HG03432 (cell line): ENCODE measurements at regions not wholly inside any gene's neighbourhood (a gene's known extent, or its start where the extent isn't known, plus 50 kb on each side); places are given as distances from the start of the nearest gene placed in this dataset.
"Not testable (repeated sequence)": the region's sequence is repeated elsewhere in the genome, so short reads cannot be mapped to it uniquely, and the experiment has no call there.

Experiments used
- ATAC-seq: cut with Tn5 transposase; IDR thresholded peaks from one replicate; pipeline ENCODE4 v1.9.1; 2021; ENCODE audit warnings: mild to moderate bottlenecking, moderate library complexity; ENCODE audit not compliant: unreplicated experiment

- ATAC-seq: no peak
Measured at GRCh38 chr7:4519819-4520520, 162.1 kb upstream of the FOXK1 start.

GRCh38 chr7:4523219-4523618, 158.9 kb upstream of the FOXK1 start:
- no peak for ATAC-seq

GRCh38 chr7:4523873-4524272, 158.2 kb upstream of the FOXK1 start:
- no peak for ATAC-seq

- no peak for ATAC-seq
Measured at GRCh38 chr7:4525884-4526283, 156.2 kb upstream of the FOXK1 start.

- ATAC-seq: no peak
Measured at GRCh38 chr7:4527988-4528636, 154.0 kb upstream of the FOXK1 start.

- ATAC-seq: no peak
Measured at GRCh38 chr7:4531236-4531635, 150.9 kb upstream of the FOXK1 start.

GRCh38 chr7:4533339-4533738, 148.8 kb upstream of the FOXK1 start:
- ATAC-seq: not testable (repeated sequence)

GRCh38 chr7:4549681-4550080, 132.4 kb upstream of the FOXK1 start:
- no peak for ATAC-seq

GRCh38 chr7:4550117-4550516, 132.0 kb upstream of the FOXK1 start:
- no peak for ATAC-seq

GRCh38 chr7:4552985-4553384, 129.1 kb upstream of the FOXK1 start:
- ATAC-seq: no peak

GRCh38 chr7:4556868-4557793, 125.0 kb upstream of the FOXK1 start:
- ATAC-seq: no peak

GRCh38 chr7:4561795-4562194, 120.3 kb upstream of the FOXK1 start:
- ATAC-seq: no peak

- no peak for ATAC-seq
Measured at GRCh38 chr7:4566714-4567113, 115.4 kb upstream of the FOXK1 start.

- ATAC-seq: no peak
Measured at GRCh38 chr7:4574851-4575250, 107.2 kb upstream of the FOXK1 start.

- no peak for ATAC-seq
Measured at GRCh38 chr7:4575254-4575653, 106.8 kb upstream of the FOXK1 start.

GRCh38 chr7:4602905-4603842, 78.9 kb upstream of the FOXK1 start:
- no peak for ATAC-seq

GRCh38 chr7:4603843-4604231, 78.3 kb upstream of the FOXK1 start:
- ATAC-seq: no peak

- ATAC-seq: no peak
Measured at GRCh38 chr7:4604456-4604940, 77.6 kb upstream of the FOXK1 start.

GRCh38 chr7:4606797-4607196, 75.3 kb upstream of the FOXK1 start:
- no peak for ATAC-seq

- no peak for ATAC-seq
Measured at GRCh38 chr7:4607311-4607729, 74.8 kb upstream of the FOXK1 start.
